Neural progenitor cell (in vitro differentiated cells): ENCODE measurements at regions not wholly inside any gene's neighbourhood (a gene's known extent, or its start where the extent isn't known, plus 50 kb on each side); places are given as distances from the start of the nearest gene placed in this dataset.

Source experiments
- EZH2 ChIP-seq: fragments of 200-600 bp; sonication (generic); IDR thresholded peaks from 2 replicates; pipeline ENCODE4 v1.6.1; 2017; ENCODE audit warnings: antibody characterized with exemption, mild to moderate bottlenecking, moderate library complexity
- EZH2phosphoT487 ChIP-seq: fragments of 200-600 bp; sonication (generic); IDR thresholded peaks from 2 replicates; pipeline ENCODE4 v1.6.1; 2017; ENCODE audit warnings: antibody characterized with exemption
- TF ChIP-seq, protein P1 (sequence below): fragments of 200-600 bp; sonication (generic); IDR thresholded peaks from 2 replicates; pipeline ENCODE4 v1.5.1; 2017; ENCODE audit warnings: antibody characterized with exemption, mild to moderate bottlenecking

- TF ChIP-seq, protein P1, sequence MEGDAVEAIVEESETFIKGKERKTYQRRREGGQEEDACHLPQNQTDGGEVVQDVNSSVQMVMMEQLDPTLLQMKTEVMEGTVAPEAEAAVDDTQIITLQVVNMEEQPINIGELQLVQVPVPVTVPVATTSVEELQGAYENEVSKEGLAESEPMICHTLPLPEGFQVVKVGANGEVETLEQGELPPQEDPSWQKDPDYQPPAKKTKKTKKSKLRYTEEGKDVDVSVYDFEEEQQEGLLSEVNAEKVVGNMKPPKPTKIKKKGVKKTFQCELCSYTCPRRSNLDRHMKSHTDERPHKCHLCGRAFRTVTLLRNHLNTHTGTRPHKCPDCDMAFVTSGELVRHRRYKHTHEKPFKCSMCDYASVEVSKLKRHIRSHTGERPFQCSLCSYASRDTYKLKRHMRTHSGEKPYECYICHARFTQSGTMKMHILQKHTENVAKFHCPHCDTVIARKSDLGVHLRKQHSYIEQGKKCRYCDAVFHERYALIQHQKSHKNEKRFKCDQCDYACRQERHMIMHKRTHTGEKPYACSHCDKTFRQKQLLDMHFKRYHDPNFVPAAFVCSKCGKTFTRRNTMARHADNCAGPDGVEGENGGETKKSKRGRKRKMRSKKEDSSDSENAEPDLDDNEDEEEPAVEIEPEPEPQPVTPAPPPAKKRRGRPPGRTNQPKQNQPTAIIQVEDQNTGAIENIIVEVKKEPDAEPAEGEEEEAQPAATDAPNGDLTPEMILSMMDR, result no peak
- TF ChIP-seq EZH2 (no peak), EZH2phosphoT487 (no peak)
Observed at GRCh38 chr6:10259671-10260070, 155.2 kb downstream of the TFAP2A start.
